Ascending aorta (tissue), 2 donors: ENCODE measurements at regions not wholly inside any gene's neighbourhood (a gene's known extent, or its start where the extent isn't known, plus 50 kb on each side); places are given as distances from the start of the nearest gene placed in this dataset.

Experiments used
- DNase-seq, 2 donors: peaks; one replicate each; pipeline ENCODE4 v3.0.0-alpha.2; 2019; ENCODE audit warnings: low spot score in 2 of 2
- H3K27ac ChIP-seq, 2 donors: fragments of 200-600 bp; sonication (generic); one replicate each; pipeline ENCODE4 v1.5.1; 2016 to 2017; ENCODE audit warnings: mild to moderate bottlenecking in 1 of 2
- H3K27me3 ChIP-seq: fragments of 200-600 bp; sonication (generic); one replicate; pipeline ENCODE4 v1.5.1; 2017
- H3K36me3 ChIP-seq, 2 donors: fragments of 200-600 bp; sonication (generic); one replicate each; pipeline ENCODE4 v1.5.1; 2016
- H3K4me1 ChIP-seq, 2 donors: fragments of 200-600 bp; sonication (generic); one replicate each; pipeline ENCODE4 v1.5.1; 2016 to 2017; ENCODE audit warnings: mild to moderate bottlenecking in 1 of 2
- H3K4me3 ChIP-seq, 2 donors: fragments of 200-600 bp; sonication (generic); one replicate each; pipeline ENCODE4 v1.5.1; 2016 to 2017; ENCODE audit warnings: mild to moderate bottlenecking in 1 of 2
- H3K9me3 ChIP-seq, 2 donors: fragments of 200-600 bp; sonication (generic); one replicate each; pipeline ENCODE4 v1.5.1; 2016
- intact Hi-C: fragments of 100-400 bp; cut with DNase I; formaldehyde crosslinking; loops from one replicate; pipeline ENCODE4 v1.15.1; 2023
- TF ChIP-seq, protein P1 (sequence below), 3 experiments: fragments of 200-600 bp in 2 of 3; fragments of 450-650 bp in 1 of 3; sonication (generic) in 2 of 3; IDR thresholded peaks; one replicate each; pipeline ENCODE4 v1.5.1; 2016 to 2019; ENCODE audit warnings: antibody characterized with exemption in 3 of 3, mild to moderate bottlenecking in 1 of 3, moderate library complexity in 1 of 3

DNA sequence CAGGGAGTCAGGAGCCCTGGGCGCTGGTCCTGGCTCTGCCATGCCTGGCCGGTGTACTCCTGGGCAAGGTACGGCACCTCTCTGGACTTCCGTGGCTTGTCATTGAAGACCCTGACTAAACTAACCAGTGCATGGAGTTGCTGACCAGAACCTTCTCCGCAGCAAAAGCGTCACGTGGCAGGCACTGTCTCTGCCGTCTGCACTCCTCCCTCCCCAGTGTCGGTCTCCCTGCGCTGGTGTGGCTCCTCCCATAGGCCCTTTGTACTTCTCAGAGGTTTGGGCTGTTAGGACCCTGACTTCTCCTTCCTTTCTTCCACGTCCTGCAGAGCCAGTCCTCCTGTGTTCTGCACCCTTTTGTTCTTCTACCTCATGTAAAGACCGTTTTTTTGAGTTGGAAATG lies 100.6 kb upstream of the CREB5 start:
- Histone ChIP-seq H3K36me3 (no peaks in the 10 kb centered on the region), H3K27ac (no peak overlapping the region), H3K9me3 (no peaks in the 10 kb centered on the region), H3K4me1 (no peaks in the 10 kb centered on the region), H3K27me3 (no peaks in the 10 kb centered on the region), H3K4me3 (no peak overlapping the region)
- intact Hi-C loops, result no loop called here
- no peak for DNase-seq
- TF ChIP-seq, protein P1, sequence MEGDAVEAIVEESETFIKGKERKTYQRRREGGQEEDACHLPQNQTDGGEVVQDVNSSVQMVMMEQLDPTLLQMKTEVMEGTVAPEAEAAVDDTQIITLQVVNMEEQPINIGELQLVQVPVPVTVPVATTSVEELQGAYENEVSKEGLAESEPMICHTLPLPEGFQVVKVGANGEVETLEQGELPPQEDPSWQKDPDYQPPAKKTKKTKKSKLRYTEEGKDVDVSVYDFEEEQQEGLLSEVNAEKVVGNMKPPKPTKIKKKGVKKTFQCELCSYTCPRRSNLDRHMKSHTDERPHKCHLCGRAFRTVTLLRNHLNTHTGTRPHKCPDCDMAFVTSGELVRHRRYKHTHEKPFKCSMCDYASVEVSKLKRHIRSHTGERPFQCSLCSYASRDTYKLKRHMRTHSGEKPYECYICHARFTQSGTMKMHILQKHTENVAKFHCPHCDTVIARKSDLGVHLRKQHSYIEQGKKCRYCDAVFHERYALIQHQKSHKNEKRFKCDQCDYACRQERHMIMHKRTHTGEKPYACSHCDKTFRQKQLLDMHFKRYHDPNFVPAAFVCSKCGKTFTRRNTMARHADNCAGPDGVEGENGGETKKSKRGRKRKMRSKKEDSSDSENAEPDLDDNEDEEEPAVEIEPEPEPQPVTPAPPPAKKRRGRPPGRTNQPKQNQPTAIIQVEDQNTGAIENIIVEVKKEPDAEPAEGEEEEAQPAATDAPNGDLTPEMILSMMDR (IDR thresholded peaks at IDR 0.05), result no peak

DNA sequence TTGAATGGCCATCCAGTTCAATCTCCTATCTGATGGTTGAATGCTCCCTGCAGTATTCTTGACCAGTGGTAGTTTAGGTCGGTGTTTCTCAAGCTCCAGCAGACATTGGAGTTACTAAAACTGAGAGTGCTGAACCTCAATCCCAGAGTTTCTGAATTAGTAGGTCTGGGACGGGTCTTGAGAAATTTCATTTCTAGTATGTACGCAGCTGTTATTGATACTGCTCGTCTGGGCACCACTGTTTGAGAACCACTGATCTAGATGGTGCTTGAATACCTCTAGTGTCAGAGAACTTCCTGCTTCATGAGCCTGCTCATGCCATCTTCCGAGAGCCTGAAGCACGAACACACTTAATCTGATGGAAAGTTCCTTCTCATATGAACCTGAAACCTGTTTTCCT lies 99.4 kb upstream of the CREB5 start:
- Histone ChIP-seq H3K4me3 (no peak overlapping the region), H3K9me3 (no peaks in the 10 kb centered on the region), H3K27ac (no peak overlapping the region), H3K4me1 (no peaks in the 10 kb centered on the region), H3K27me3 (no peaks in the 10 kb centered on the region), H3K36me3 (no peaks in the 10 kb centered on the region)
- DNase-seq, result no peak
- TF ChIP-seq, protein P1 (IDR thresholded peaks at IDR 0.05), result no peak
- intact Hi-C loops, result no loop called here

DNA sequence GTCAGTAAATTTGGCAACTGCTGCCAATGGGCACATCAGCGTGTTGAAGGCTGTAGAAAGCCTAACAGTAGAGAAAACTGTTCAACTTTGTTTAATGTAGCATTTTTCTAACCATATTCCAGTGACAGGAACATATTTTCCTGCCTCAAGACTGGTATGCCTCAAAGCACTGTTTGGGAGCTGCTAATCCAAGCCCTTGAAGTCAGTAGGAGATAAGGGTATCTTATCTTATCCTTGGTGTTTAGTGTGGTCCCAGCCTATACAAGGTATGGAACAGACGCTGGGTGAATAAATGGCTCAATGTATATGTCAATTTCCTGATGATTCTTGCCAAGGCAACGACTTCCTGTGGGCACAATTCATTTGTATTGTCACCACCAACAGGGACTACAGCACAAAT lies 97.5 kb upstream of the CREB5 start:
- TF ChIP-seq, protein P1 (IDR thresholded peaks at IDR 0.05), result no peak

DNA sequence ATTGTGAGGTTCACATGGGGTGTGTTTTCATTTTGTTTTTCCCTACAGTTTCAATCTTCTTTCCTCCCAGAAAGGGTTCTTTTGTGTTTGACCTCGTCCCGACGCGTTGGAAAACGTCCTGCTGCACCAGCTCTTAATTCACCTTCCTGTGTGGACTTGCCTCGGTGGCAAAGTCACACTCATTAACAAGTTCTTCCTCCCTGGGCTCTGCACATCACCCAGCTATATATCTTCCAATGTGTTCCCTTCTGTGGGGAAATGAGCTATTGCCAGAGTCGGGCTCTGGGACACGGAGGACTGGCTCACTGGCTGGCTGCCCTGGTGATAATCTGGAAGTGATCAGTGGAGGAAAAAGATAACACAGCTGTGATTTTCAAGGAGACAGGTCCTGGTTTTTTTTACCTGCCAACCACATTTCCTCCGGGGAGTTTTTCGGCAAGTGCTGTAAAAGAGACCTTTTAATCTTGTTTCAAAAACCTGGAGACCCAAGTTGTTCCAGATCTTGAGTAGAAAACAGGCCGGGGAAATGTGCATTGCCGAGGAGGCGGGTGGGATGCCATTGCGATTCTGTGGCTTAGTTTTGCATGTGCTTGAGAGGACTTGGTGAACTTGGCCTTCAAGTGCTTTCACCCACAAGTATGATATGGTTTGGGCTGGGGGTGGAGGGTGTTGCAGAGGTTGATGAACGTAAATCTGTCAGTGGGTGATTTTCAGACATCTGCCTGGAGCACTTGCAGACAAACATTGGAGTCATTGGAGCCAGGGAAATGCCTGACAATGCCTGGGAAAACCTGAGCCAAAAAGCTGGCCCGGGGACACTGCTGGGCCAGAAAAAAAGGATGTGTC lies 96.5 kb upstream of the CREB5 start:
- DNase-seq, result no peak

More for the DNA sequence above, 97.5 kb upstream of the CREB5 start:
- Histone ChIP-seq H3K27ac (no peak overlapping the region), H3K4me1 (no peaks in the 10 kb centered on the region), H3K27me3 (no peaks in the 10 kb centered on the region), H3K9me3 (no peaks in the 10 kb centered on the region), H3K36me3 (no peaks in the 10 kb centered on the region), H3K4me3 (no peak overlapping the region)
- no peak for DNase-seq
- intact Hi-C loops, result no loop called here

DNA sequence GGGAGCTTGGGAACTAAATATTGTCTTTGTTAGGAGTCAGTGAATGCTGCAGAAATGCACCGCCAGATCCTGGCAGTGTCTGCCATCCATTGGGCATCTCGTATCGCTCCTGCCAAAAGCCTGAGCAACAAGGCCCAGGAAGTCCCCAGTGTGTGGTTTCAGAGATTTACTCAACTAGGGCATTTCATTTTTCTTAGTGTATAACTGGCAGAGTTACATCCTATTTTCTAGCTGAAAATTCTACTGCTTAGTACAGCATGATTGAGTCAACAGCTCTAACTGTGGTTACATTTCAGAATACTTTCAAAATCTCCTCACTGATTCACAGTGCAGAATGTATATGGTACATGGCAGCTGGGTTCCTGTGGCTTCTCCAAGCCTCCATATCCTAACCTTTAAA lies 95.8 kb upstream of the CREB5 start:
- TF ChIP-seq, protein P1 (IDR thresholded peaks at IDR 0.05), result no peak
- Histone ChIP-seq H3K27ac (no peak overlapping the region), H3K4me1 (no peaks in the 10 kb centered on the region), H3K9me3 (no peaks in the 10 kb centered on the region), H3K27me3 (no peaks in the 10 kb centered on the region), H3K4me3 (no peak overlapping the region), H3K36me3 (no peaks in the 10 kb centered on the region)
- intact Hi-C loops, result no loop called here
- DNase-seq, result no peak

More for the DNA sequence above, 96.5 kb upstream of the CREB5 start:
- Histone ChIP-seq H3K9me3 (no peaks in the 10 kb centered on the region), H3K4me3 (no peak overlapping the region), H3K36me3 (no peaks in the 10 kb centered on the region), H3K4me1 (no peaks in the 10 kb centered on the region), H3K27ac (no peak overlapping the region), H3K27me3 (no peaks in the 10 kb centered on the region)
- TF ChIP-seq, protein P1 (IDR thresholded peaks at IDR 0.05), result no peak
- intact Hi-C loops, result no loop called here
